ENCODE measurements at regions not wholly inside any gene's neighbourhood (a gene's known extent, or its start where the extent isn't known, plus 50 kb on each side); places are given as distances from the start of the nearest gene placed in this dataset.

GRCh38 chr12:125356111-125356510 is 290.9 kb downstream of the AACS start:
- no peak for TF ChIP-seq ZFX (IDR thresholded peaks at IDR 0.05; ENCODE audit: borderline replicate concordance)
- TF ChIP-seq CTCF (IDR thresholded peaks at IDR 0.05) = no peak
- H3K27ac ChIP-seq = no peak overlapping the region

GRCh38 chr12:125357561-125357960 is 292.3 kb downstream of the AACS start:
- TF ChIP-seq ZFX (IDR thresholded peaks at IDR 0.05; ENCODE audit: borderline replicate concordance) (no peak), CTCF (IDR thresholded peaks at IDR 0.05) (no peak)
- no peak overlapping the region for H3K27ac ChIP-seq

- TF ChIP-seq ZFX (IDR thresholded peaks at IDR 0.05; ENCODE audit: borderline replicate concordance) (no peak), CTCF (IDR thresholded peaks at IDR 0.05) (no peak)
- no peak overlapping the region for H3K27ac ChIP-seq
Observed at GRCh38 chr12:125360540-125360939, 295.3 kb downstream of the AACS start.

GRCh38 chr12:125371033-125371432 is 305.8 kb downstream of the AACS start:
- TF ChIP-seq ZFX (IDR thresholded peaks at IDR 0.05; ENCODE audit: borderline replicate concordance) (no peak), CTCF (IDR thresholded peaks at IDR 0.05) (no peak)
- H3K27ac ChIP-seq = no peak overlapping the region

- no peak for TF ChIP-seq CTCF (IDR thresholded peaks at IDR 0.05)
- TF ChIP-seq ZFX (IDR thresholded peaks at IDR 0.05; ENCODE audit: borderline replicate concordance) = no peak
- H3K27ac ChIP-seq = no peak overlapping the region
Observed at GRCh38 chr12:125372085-125372484, 306.9 kb downstream of the AACS start.

- H3K27ac ChIP-seq = no peak overlapping the region
- TF ChIP-seq ZFX (IDR thresholded peaks at IDR 0.05; ENCODE audit: borderline replicate concordance) (no peak), CTCF (IDR thresholded peaks at IDR 0.05) (no peak)
Observed at GRCh38 chr12:125373375-125373774, 308.1 kb downstream of the AACS start.

GRCh38 chr12:125376422-125376821 is 311.2 kb downstream of the AACS start:
- H3K27ac ChIP-seq = no peak overlapping the region
- no peak for TF ChIP-seq CTCF (IDR thresholded peaks at IDR 0.05)
